ENCODE measurements at regions not wholly inside any gene's neighbourhood (a gene's known extent, or its start where the extent isn't known, plus 50 kb on each side); places are given as distances from the start of the nearest gene placed in this dataset.
A peak's percentile ranks its signal among the peaks of the same experiment; 100 is the strongest.

- Histone ChIP-seq H3K4me2 (ENCODE audit: control insufficient read depth, insufficient read depth) (no peak overlapping the region), H3K36me3 (ENCODE audit: control insufficient read depth in 2 of 2, insufficient read depth in 2 of 2, low read length in 1 of 2) (no peaks in the 10 kb centered on the region), H2AFZ (ENCODE audit: control insufficient read depth, low read depth, low read length) (no peak overlapping the region), H3K4me1 (ENCODE audit: control insufficient read depth, insufficient read depth, low read length) (no peaks in the 10 kb centered on the region), H3K9me3 (replicated peaks; ENCODE audit: control insufficient read depth, insufficient read depth, low read length) (no peaks in the 10 kb centered on the region), H3K79me2 (ENCODE audit: control insufficient read depth, insufficient read depth, low read length) (no peaks in the 10 kb centered on the region), H3K4me3 (no peak overlapping the region), H3K27ac (ENCODE audit: control insufficient read depth, insufficient read depth) (no peak overlapping the region), H3K9ac (ENCODE audit: control insufficient read depth, insufficient read depth, low read length) (no peak overlapping the region), H3K27me3 (replicated peaks in 1 of 2; ENCODE audit: control insufficient read depth in 2 of 2, insufficient read depth in 2 of 2, low read length in 1 of 2) (no peaks in the 10 kb centered on the region), H4K20me1 (ENCODE audit: control insufficient read depth, insufficient read depth) (no peaks in the 10 kb centered on the region)
- 8% methylated on average over 1 of the region's 1 CpG for WGBS (ENCODE audit: insufficient coverage, insufficient replicate concordance, low lambda C conversion rate, missing lambda C conversion rate)
- ATAC-seq (no peak), DNase-seq (ENCODE audit: low read depth, low spot score) (no peak), FAIRE-seq (no peak)
- intact Hi-C loops (cut with micrococcal nuclease; ENCODE audit: unreplicated experiment) (no loop called here), in situ Hi-C loops (cut with MboI) (no loop called here)
- ChIA-PET CTCF (no interaction called here), SMC1A (ENCODE audit: uncharacterized antibody, unreplicated experiment) (no interaction called here), RAD21 (ENCODE audit: unreplicated experiment) (no interaction called here), POLR2A (no interaction called here)
- no TSS peak for BruUV-seq (replicated peaks)
- TF ChIP-seq IRF3 (IDR thresholded peaks at IDR 0.05) (no peak), CREM (IDR thresholded peaks at IDR 0.05; ENCODE audit: low read depth) (no peak), KLF5 (IDR thresholded peaks at IDR 0.05; ENCODE audit: partially characterized antibody) (no peak), HDGF (IDR thresholded peaks at IDR 0.05) (no peak), POLR2AphosphoS2 (IDR thresholded peaks at IDR 0.05; ENCODE audit: low read depth, low read length) (no peak), ZNF24 (IDR thresholded peaks at IDR 0.05) (no peak), ZNF622 (IDR thresholded peaks at IDR 0.05) (no peak)
Measured at GRCh38 chr12:90170740-90171139, 462.1 kb upstream of the ATP2B1 start.

- intact Hi-C loops (cut with micrococcal nuclease; ENCODE audit: unreplicated experiment) (no loop called here), in situ Hi-C loops (cut with MboI) (no loop called here)
- CTCF ChIA-PET, result no interaction called here
- no peak overlapping the region for H3K4me3 ChIP-seq
- no peaks in the 10 kb centered on the region for H4K20me1 ChIP-seq (ENCODE audit: control insufficient read depth, insufficient read depth)
- H3K4me2 ChIP-seq (ENCODE audit: control insufficient read depth, insufficient read depth), result no peak overlapping the region
- no peak for FAIRE-seq
- no peaks in the 10 kb centered on the region for H3K4me1 ChIP-seq (ENCODE audit: control insufficient read depth, insufficient read depth, low read length)
- DNase-seq (ENCODE audit: low read depth, low spot score), result no peak
- no peak overlapping the region for H3K27ac ChIP-seq (ENCODE audit: control insufficient read depth, insufficient read depth)
- 55% methylated on average over 8 of the region's 8 CpGs for WGBS (ENCODE audit: insufficient coverage, insufficient replicate concordance, low lambda C conversion rate, missing lambda C conversion rate)
- no peak overlapping the region for H3K9ac ChIP-seq (ENCODE audit: control insufficient read depth, insufficient read depth, low read length)
- H2AFZ ChIP-seq (ENCODE audit: control insufficient read depth, low read depth, low read length), result no peak overlapping the region
- RAD21 ChIA-PET (ENCODE audit: unreplicated experiment), result no interaction called here
- TF ChIP-seq ATF2 (IDR thresholded peaks at IDR 0.05; ENCODE audit: low read length) (no peak), CTCF (IDR thresholded peaks at IDR 0.05 in 2 of 3, conservative IDR thresholded peaks at IDR 0.05 in 1 of 3; ENCODE audit: control insufficient read depth in 2 of 3, extremely low read depth in 1 of 3, insufficient read depth in 1 of 3, low read depth in 3 of 3, low read length in 3 of 3) (no peak), NR2F1 (conservative IDR thresholded peaks at IDR 0.05) (no peak), FOS (IDR thresholded peaks at IDR 0.05; ENCODE audit: borderline replicate concordance, extremely low read depth, insufficient read length) (no peak), CBFB (IDR thresholded peaks at IDR 0.05; ENCODE audit: low read depth) (no peak)
- SMC1A ChIA-PET (ENCODE audit: uncharacterized antibody, unreplicated experiment), result no interaction called here
- no peaks in the 10 kb centered on the region for H3K27me3 ChIP-seq (replicated peaks in 1 of 2; ENCODE audit: control insufficient read depth in 2 of 2, insufficient read depth in 2 of 2, low read length in 1 of 2)
- no peaks in the 10 kb centered on the region for H3K79me2 ChIP-seq (ENCODE audit: control insufficient read depth, insufficient read depth, low read length)
- ATAC-seq, result peak; percentile 47
- H3K9me3 ChIP-seq (replicated peaks; ENCODE audit: control insufficient read depth, insufficient read depth, low read length), result no peaks in the 10 kb centered on the region
- H3K36me3 ChIP-seq (ENCODE audit: control insufficient read depth in 2 of 2, insufficient read depth in 2 of 2, low read length in 1 of 2), result no peaks in the 10 kb centered on the region
- no TSS peak for BruUV-seq (replicated peaks)
- POLR2A ChIA-PET, result no interaction called here
Measured at GRCh38 chr12:90167518-90168208, 459.0 kb upstream of the ATP2B1 start.

All from GM12878 (cell line).